H1 (cell line): ENCODE measurements at regions not wholly inside any gene's neighbourhood (a gene's known extent, or its start where the extent isn't known, plus 50 kb on each side); places are given as distances from the start of the nearest gene placed in this dataset.

Experiments used
- CTCF ChIA-PET: fragments of 300-600 bp; sonication (Branson Sonifier 250); formaldehyde crosslinking; loops from one replicate; lab custom pipeline; 2021; ENCODE audit not compliant: partially characterized antibody; lab: Charles Lee
- POLR2A ChIA-PET: fragments of 300-600 bp; sonication (Branson Sonifier 250); formaldehyde crosslinking; loops from one replicate; lab custom pipeline; 2021; ENCODE audit warnings: inconsistent platforms; ENCODE audit not compliant: partially characterized antibody; lab: Charles Lee
- DNase-seq, 2 experiments: peaks; one replicate each; pipeline versions ENCODE4 v3.0.0 to v3.0.0-alpha.2; 2010 to 2022; ENCODE audit warnings: low spot score in 2 of 2, low read depth in 1 of 2, mixed read lengths in 1 of 2
- FAIRE-seq: peaks from 2 replicates; lab custom pipeline; 2011; peaks lifted over from hg19 to GRCh38; lab: Jason Lieb, UNC
- H2AFZ ChIP-seq: 2 replicates; pipeline ENCODE4 v1.8.1; 2012; ENCODE audit warnings: low read length, inconsistent platforms
- H2AK5ac ChIP-seq: 2 replicates; pipeline ENCODE4 v1.6.1; 2013; ENCODE audit warnings: low read depth, low read length
- H2BK120ac ChIP-seq: replicated peaks from 2 replicates; pipeline ENCODE3; 2013; ENCODE audit warnings: low read depth, low read length, inconsistent platforms
- H2BK12ac ChIP-seq: 2 replicates; pipeline ENCODE4 v1.6.1; 2013; ENCODE audit warnings: low read depth, low read length
- H2BK15ac ChIP-seq: 2 replicates; pipeline ENCODE4 v1.6.1; 2013; ENCODE audit warnings: low read length
- H2BK20ac ChIP-seq: 2 replicates; pipeline ENCODE4 v1.6.1; 2013; ENCODE audit warnings: low read length
- H2BK5ac ChIP-seq: 2 replicates; pipeline ENCODE4 v1.6.1; 2013; ENCODE audit warnings: low read depth, low read length
- H3K14ac ChIP-seq: 2 replicates; pipeline ENCODE4 v1.6.1; 2013; ENCODE audit warnings: inconsistent platforms; ENCODE audit not compliant: insufficient read length
- H3K18ac ChIP-seq: 2 replicates; pipeline ENCODE4 v1.6.1; 2013; ENCODE audit warnings: low read length; ENCODE audit errors: extremely low read depth
- H3K23ac ChIP-seq: 2 replicates; pipeline ENCODE4 v1.6.1; 2013; ENCODE audit warnings: inconsistent platforms; ENCODE audit not compliant: insufficient read length
- H3K23me2 ChIP-seq: 2 replicates; pipeline ENCODE4 v1.6.1; 2013; ENCODE audit warnings: low read depth, low read length
- H3K27ac ChIP-seq: 2 replicates; pipeline ENCODE4 v1.6.1; 2011; ENCODE audit warnings: low read depth, low read length, inconsistent platforms
- H3K27me3 ChIP-seq, 4 experiments: replicated peaks in 1 of 4; 1 replicate in 1 of 4; 2 replicates in 3 of 4; pipeline versions ENCODE4 v1.6.1 to v1.8.1; 2011 to 2013; ENCODE audit warnings: low read length in 3 of 4, mild to moderate bottlenecking in 3 of 4, inconsistent platforms in 2 of 4, mixed read lengths in 2 of 4, moderate library complexity in 1 of 4; ENCODE audit not compliant: control insufficient read depth in 3 of 4, insufficient read depth in 3 of 4; ENCODE audit errors: extremely low read depth in 1 of 4
- H3K36me3 ChIP-seq, 4 experiments: 2 replicates each; pipeline versions ENCODE4 v1.6.1 to v1.8.1; 2011 to 2013; ENCODE audit warnings: mild to moderate bottlenecking in 4 of 4, low read length in 3 of 4, moderate library complexity in 2 of 4, control low read depth in 1 of 4, inconsistent platforms in 1 of 4; ENCODE audit not compliant: insufficient read depth in 4 of 4, control insufficient read depth in 2 of 4
- H3K4ac ChIP-seq: replicated peaks from 2 replicates; pipeline ENCODE3; 2013; ENCODE audit warnings: low read length, low read depth, mixed read lengths, inconsistent platforms; ENCODE audit not compliant: insufficient read length
- H3K4me1 ChIP-seq, 4 experiments: replicated peaks in 1 of 4; 1 replicate in 1 of 4; 2 replicates in 3 of 4; pipeline versions ENCODE4 v1.6.1 to v1.8.1; 2011 to 2013; ENCODE audit warnings: low read length in 3 of 4, inconsistent platforms in 2 of 4, mixed read lengths in 1 of 4; ENCODE audit not compliant: insufficient read depth in 4 of 4, control insufficient read depth in 3 of 4
- H3K4me2 ChIP-seq, 2 experiments: 2 replicates each; pipeline versions ENCODE4 v1.6.1 to v1.8.1; 2011 to 2013; ENCODE audit warnings: low read depth in 2 of 2, low read length in 2 of 2, control low read depth in 1 of 2, inconsistent platforms in 1 of 2, mild to moderate bottlenecking in 1 of 2; ENCODE audit not compliant: insufficient read depth in 1 of 2
- H3K4me3 ChIP-seq, 4 experiments: fragments of 200-600, 300-600 bp in 1 of 4; sonication (generic), shearing (Covaris generic), sonication (Bioruptor Twin) in 1 of 4; 2 replicates each; pipeline versions ENCODE4 v1.5.1 to v1.8.1; 2011 to 2016; ENCODE audit warnings: low read length in 4 of 4, low read depth in 3 of 4, control low read depth in 2 of 4, inconsistent platforms in 2 of 4, mild to moderate bottlenecking in 2 of 4, mixed read lengths in 1 of 4, moderate library complexity in 1 of 4; ENCODE audit not compliant: insufficient read depth in 2 of 4; ENCODE audit errors: extremely low read depth in 1 of 4
- H3K56ac ChIP-seq: replicated peaks from 2 replicates; pipeline ENCODE3; 2013; ENCODE audit warnings: low read depth, mild to moderate bottlenecking, mixed read lengths, low read length, inconsistent platforms; ENCODE audit not compliant: insufficient read length
- H3K79me1 ChIP-seq: 2 replicates; pipeline ENCODE4 v1.6.1; 2013; ENCODE audit warnings: low read depth, low read length, control low read depth
- H3K79me2 ChIP-seq, 2 experiments: 2 replicates each; pipeline versions ENCODE4 v1.6.1 to v1.8.1; 2012 to 2013; ENCODE audit warnings: low read length in 2 of 2, mild to moderate bottlenecking in 2 of 2, inconsistent platforms in 1 of 2; ENCODE audit not compliant: insufficient read depth in 2 of 2, control insufficient read depth in 1 of 2
- H3K9ac ChIP-seq, 4 experiments: replicated peaks in 1 of 4; 1 replicate in 1 of 4; 2 replicates in 3 of 4; pipeline versions ENCODE4 v1.6.1 to v1.8.1; 2011 to 2013; ENCODE audit warnings: low read depth in 3 of 4, low read length in 3 of 4, control low read depth in 2 of 4, mild to moderate bottlenecking in 2 of 4, moderate library complexity in 2 of 4, inconsistent platforms in 1 of 4; ENCODE audit errors: extremely low read depth in 1 of 4
- H3K9me3 ChIP-seq, 2 experiments: 2 replicates each; pipeline versions ENCODE4 v1.6.1 to v1.8.1; 2012 to 2013; ENCODE audit warnings: mild to moderate bottlenecking in 2 of 2, moderate library complexity in 2 of 2, control low read depth in 1 of 2, inconsistent platforms in 1 of 2, low read depth in 1 of 2, low read length in 1 of 2, mixed read lengths in 1 of 2; ENCODE audit not compliant: insufficient read depth in 2 of 2
- H4K20me1 ChIP-seq, 2 experiments: replicated peaks in 1 of 2; 2 replicates each; pipeline versions ENCODE3 to v1.8.1; 2011 to 2013; ENCODE audit warnings: inconsistent platforms in 2 of 2, low read length in 2 of 2, mild to moderate bottlenecking in 1 of 2; ENCODE audit not compliant: insufficient read depth in 2 of 2, control insufficient read depth in 1 of 2
- H4K5ac ChIP-seq: 2 replicates; pipeline ENCODE4 v1.6.1; 2013; ENCODE audit warnings: low read length, low read depth, mixed read lengths, inconsistent platforms; ENCODE audit not compliant: insufficient read length
- H4K8ac ChIP-seq: 2 replicates; pipeline ENCODE4 v1.8.0; 2013; ENCODE audit warnings: mild to moderate bottlenecking, moderate library complexity, low read length, inconsistent platforms; ENCODE audit not compliant: insufficient read depth; ENCODE audit errors: extremely low read depth
- H4K91ac ChIP-seq: replicated peaks from 2 replicates; pipeline ENCODE3; 2013; ENCODE audit warnings: low read length, mixed read lengths, inconsistent platforms; ENCODE audit not compliant: insufficient read length
- CHD1 ChIP-seq: IDR thresholded peaks from 2 replicates; pipeline ENCODE4 v1.6.1; 2012; ENCODE audit warnings: low read depth, low read length, improper control_type of control experiment
- CREB1 ChIP-seq: IDR thresholded peaks from 2 replicates; pipeline ENCODE4 v1.6.1; 2012; ENCODE audit warnings: inconsistent platforms
- MAFK ChIP-seq: IDR thresholded peaks from 2 replicates; pipeline ENCODE4 v1.6.1; 2012; ENCODE audit warnings: low read depth, mild to moderate bottlenecking, improper control_type of control experiment, low read length
- POU5F1 ChIP-seq: IDR thresholded peaks from 2 replicates; pipeline ENCODE4 v1.6.1; 2011; ENCODE audit warnings: low read depth, mild to moderate bottlenecking, low read length, moderate library complexity
- SRF ChIP-seq: IDR thresholded peaks from 2 replicates; pipeline ENCODE4 v1.6.1; 2011; ENCODE audit warnings: mild to moderate bottlenecking, low read depth, low read length, moderate library complexity
- TCF12 ChIP-seq: IDR thresholded peaks from 2 replicates; pipeline ENCODE4 v1.6.1; 2011; ENCODE audit warnings: low read depth, mild to moderate bottlenecking, low read length
- YY1 ChIP-seq: IDR thresholded peaks from 2 replicates; pipeline ENCODE4 v1.6.1; 2011; ENCODE audit warnings: low read depth, mild to moderate bottlenecking, low read length
- TF ChIP-seq, protein P1 (sequence below), 3 experiments: IDR thresholded peaks; 1 replicate in 2 of 3; 2 replicates in 1 of 3; pipeline versions ENCODE4 v1.5.1 to v1.6.1; 2011; ENCODE audit warnings: low read length in 3 of 3, mild to moderate bottlenecking in 3 of 3, inconsistent platforms in 2 of 3, low read depth in 1 of 3, moderate library complexity in 1 of 3; ENCODE audit not compliant: insufficient read depth in 1 of 3; ENCODE audit errors: control extremely low read depth in 1 of 3

GRCh38 chr20:23212011-23212410 is 125.9 kb upstream of the CD93 start:
- POLR2A ChIA-PET = no interaction called here
- CTCF ChIA-PET = interaction anchor here (1.2 to 1.6 kb wide), 2 partner anchors 11 to 129 kb away, joined by 4 to 7 read pairs; no protein-coding TSS in a partner anchor
- FAIRE-seq = no peak

More at GRCh38 chr20:23212011-23212410, 125.9 kb upstream of the CD93 start:
- Histone ChIP-seq H2BK5ac (no peak overlapping the region), H3K4me1 (no peaks in the 10 kb centered on the region), H4K8ac (no peak overlapping the region), H3K27ac (no peak overlapping the region), H4K20me1 (no peaks in the 10 kb centered on the region), H2AK5ac (no peak overlapping the region), H3K79me2 (no peaks in the 10 kb centered on the region), H2BK120ac (no peak overlapping the region), H3K4ac (no peak overlapping the region), H3K23ac (no peak overlapping the region), H3K18ac (no peak overlapping the region), H3K27me3 (peaks cover 0 to 7% (median under 1%) of the 10 kb centered on the region in 4 experiments; a peak in 2 of 7 replicates), H3K36me3 (no peaks in the 10 kb centered on the region), H2BK12ac (no peak overlapping the region), H3K79me1 (no peaks in the 10 kb centered on the region), H3K4me2 (no peak overlapping the region), H3K23me2 (no peaks in the 10 kb centered on the region; the same call in 1 of the 2 replicates), H3K14ac (no peak overlapping the region), H3K9ac (no peak overlapping the region), H3K56ac (no peak overlapping the region), H4K91ac (no peak overlapping the region), H2BK15ac (no peak overlapping the region), H4K5ac (no peak overlapping the region), H3K9me3 (no peaks in the 10 kb centered on the region), H2AFZ (no peak overlapping the region), H3K4me3 (no peak overlapping the region), H2BK20ac (no peak overlapping the region)
- no peak for DNase-seq
- no peak for TF ChIP-seq CHD1
- TF ChIP-seq TCF12 = no peak
- no peak for TF ChIP-seq YY1
- TF ChIP-seq, protein P1, sequence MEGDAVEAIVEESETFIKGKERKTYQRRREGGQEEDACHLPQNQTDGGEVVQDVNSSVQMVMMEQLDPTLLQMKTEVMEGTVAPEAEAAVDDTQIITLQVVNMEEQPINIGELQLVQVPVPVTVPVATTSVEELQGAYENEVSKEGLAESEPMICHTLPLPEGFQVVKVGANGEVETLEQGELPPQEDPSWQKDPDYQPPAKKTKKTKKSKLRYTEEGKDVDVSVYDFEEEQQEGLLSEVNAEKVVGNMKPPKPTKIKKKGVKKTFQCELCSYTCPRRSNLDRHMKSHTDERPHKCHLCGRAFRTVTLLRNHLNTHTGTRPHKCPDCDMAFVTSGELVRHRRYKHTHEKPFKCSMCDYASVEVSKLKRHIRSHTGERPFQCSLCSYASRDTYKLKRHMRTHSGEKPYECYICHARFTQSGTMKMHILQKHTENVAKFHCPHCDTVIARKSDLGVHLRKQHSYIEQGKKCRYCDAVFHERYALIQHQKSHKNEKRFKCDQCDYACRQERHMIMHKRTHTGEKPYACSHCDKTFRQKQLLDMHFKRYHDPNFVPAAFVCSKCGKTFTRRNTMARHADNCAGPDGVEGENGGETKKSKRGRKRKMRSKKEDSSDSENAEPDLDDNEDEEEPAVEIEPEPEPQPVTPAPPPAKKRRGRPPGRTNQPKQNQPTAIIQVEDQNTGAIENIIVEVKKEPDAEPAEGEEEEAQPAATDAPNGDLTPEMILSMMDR (IDR thresholded peaks at IDR 0.05; ENCODE audit: control extremely low read depth in 1 of 3, insufficient read depth in 1 of 3, low read depth in 1 of 3, low read length in 3 of 3) = no peak
- no peak for TF ChIP-seq MAFK
- no peak for TF ChIP-seq CREB1
- no peak for TF ChIP-seq POU5F1
- TF ChIP-seq SRF = no peak
